WERI-Rb-1 (cell line): ENCODE measurements at regions not wholly inside any gene's neighbourhood (a gene's known extent, or its start where the extent isn't known, plus 50 kb on each side); places are given as distances from the start of the nearest gene placed in this dataset.

Experiments
- DNase-seq: peaks from one replicate; pipeline ENCODE4 v3.0.0-alpha.2; 2020
- H3K27ac ChIP-seq: fragments of 250-450 bp; sonication (Bioruptor Pico); 2 replicates; pipeline ENCODE4 v1.5.1; 2020; ENCODE audit warnings: mild to moderate bottlenecking, moderate library complexity
- H3K27me3 ChIP-seq: fragments of 250-450 bp; sonication (Bioruptor Pico); 2 replicates; pipeline ENCODE4 v1.5.1; 2021; ENCODE audit warnings: mild to moderate bottlenecking, low read depth, moderate library complexity; ENCODE audit not compliant: insufficient read depth, severe bottlenecking
- H3K36me3 ChIP-seq: fragments of 250-450 bp; sonication (Bioruptor Pico); 2 replicates; pipeline ENCODE4 v1.5.1; 2020; ENCODE audit warnings: mild to moderate bottlenecking, moderate library complexity
- H3K4me3 ChIP-seq: 2 replicates; pipeline ENCODE4 v1.5.1; 2011; ENCODE audit warnings: low read depth, mild to moderate bottlenecking, control low read depth, low read length
- H3K9me3 ChIP-seq: fragments of 250-450 bp; sonication (Bioruptor Pico); 2 replicates; pipeline ENCODE4 v1.5.1; 2021; ENCODE audit warnings: mild to moderate bottlenecking, moderate library complexity; ENCODE audit not compliant: severe bottlenecking
- CTCF ChIP-seq: IDR thresholded peaks from 2 replicates; pipeline ENCODE4 v1.5.1; 2011; ENCODE audit warnings: low read depth, mild to moderate bottlenecking, control low read depth, inconsistent platforms, low read length

GRCh38 chr12:30450226-30450625 is 245.4 kb downstream of the IPO8 start:
- no peak for DNase-seq
- no peak for TF ChIP-seq CTCF
- Histone ChIP-seq H3K36me3 (no peaks in the 10 kb centered on the region), H3K27me3 (no peaks in the 10 kb centered on the region), H3K4me3 (no peak overlapping the region), H3K9me3 (no peaks in the 10 kb centered on the region), H3K27ac (no peak overlapping the region)

GRCh38 chr12:30448038-30448437 is 247.6 kb downstream of the IPO8 start:
- no peaks in the 10 kb centered on the region for H3K36me3 ChIP-seq
- DNase-seq = no peak
- no peak overlapping the region for H3K27ac ChIP-seq
- no peaks in the 10 kb centered on the region for H3K27me3 ChIP-seq
- no peak overlapping the region for H3K4me3 ChIP-seq
- no peak for TF ChIP-seq CTCF
- no peaks in the 10 kb centered on the region for H3K9me3 ChIP-seq

GRCh38 chr12:30447061-30447750 is 248.5 kb downstream of the IPO8 start:
- Histone ChIP-seq H3K27ac (no peak overlapping the region), H3K4me3 (no peak overlapping the region), H3K27me3 (no peaks in the 10 kb centered on the region), H3K36me3 (no peaks in the 10 kb centered on the region), H3K9me3 (no peaks in the 10 kb centered on the region)
- no peak for TF ChIP-seq CTCF
- no peak for DNase-seq

- no peak overlapping the region for H3K27ac ChIP-seq
- no peak for TF ChIP-seq CTCF
Measured at GRCh38 chr12:30442461-30442860, 253.2 kb downstream of the IPO8 start.

GRCh38 chr12:30440826-30441602 is 254.7 kb downstream of the IPO8 start:
- peak; percentile 56 for DNase-seq
- no peak overlapping the region for H3K27ac ChIP-seq
- H3K4me3 ChIP-seq = no peak overlapping the region
- H3K27me3 ChIP-seq = no peaks in the 10 kb centered on the region
- TF ChIP-seq CTCF = peak; percentile 67
- no peaks in the 10 kb centered on the region for H3K36me3 ChIP-seq
- H3K9me3 ChIP-seq = no peaks in the 10 kb centered on the region

More at GRCh38 chr12:30442461-30442860, 253.2 kb downstream of the IPO8 start:
- H3K27me3 ChIP-seq = no peaks in the 10 kb centered on the region
- no peak for DNase-seq
- no peak overlapping the region for H3K4me3 ChIP-seq
- H3K9me3 ChIP-seq = no peaks in the 10 kb centered on the region
- H3K36me3 ChIP-seq = no peaks in the 10 kb centered on the region
